Smooth muscle cell (in vitro differentiated cells): ENCODE measurements at regions not wholly inside any gene's neighbourhood (a gene's known extent, or its start where the extent isn't known, plus 50 kb on each side); places are given as distances from the start of the nearest gene placed in this dataset.
A peak's percentile ranks its signal among the peaks of the same experiment; 100 is the strongest.

Experiments
- DNase-seq: peaks from one replicate; lab custom pipeline; 2025; ENCODE audit not compliant: unreplicated experiment; lab: John Stamatoyannopoulos, UW
- H2AFZ ChIP-seq: fragments of 200-600 bp; sonication (generic); 2 replicates; pipeline ENCODE4 v1.6.0; 2016; ENCODE audit warnings: antibody characterized with exemption, low read depth, mild to moderate bottlenecking
- H3F3A ChIP-seq: fragments of 200-600 bp; sonication (generic); 2 replicates; pipeline ENCODE4 v1.6.0; 2017; ENCODE audit warnings: antibody characterized with exemption, low read depth
- H3K27ac ChIP-seq: fragments of 200-600 bp; sonication (generic); 2 replicates; pipeline ENCODE4 v1.5.1; 2016; ENCODE audit warnings: low read depth, mild to moderate bottlenecking
- H3K27me3 ChIP-seq: fragments of 200-600 bp; sonication (generic); 2 replicates; pipeline ENCODE4 v1.6.1; 2016; ENCODE audit warnings: low read depth, mild to moderate bottlenecking
- H3K36me3 ChIP-seq: fragments of 200-600 bp; sonication (generic); 2 replicates; pipeline ENCODE4 v1.5.1; 2016; ENCODE audit warnings: low read depth
- H3K4me1 ChIP-seq: fragments of 200-600 bp; sonication (generic); 2 replicates; pipeline ENCODE4 v1.5.1; 2016; ENCODE audit warnings: low read depth
- H3K4me2 ChIP-seq: fragments of 200-600 bp; sonication (generic); 2 replicates; pipeline ENCODE4 v1.6.0; 2016; ENCODE audit warnings: mild to moderate bottlenecking
- H3K4me3 ChIP-seq: fragments of 200-600 bp; sonication (generic); 2 replicates; pipeline ENCODE4 v1.5.1; 2016; ENCODE audit warnings: mild to moderate bottlenecking
- H3K79me2 ChIP-seq: fragments of 200-600 bp; sonication (generic); 2 replicates; pipeline ENCODE4 v1.6.0; 2016; ENCODE audit warnings: low read depth, mild to moderate bottlenecking
- H3K9ac ChIP-seq: fragments of 200-600 bp; sonication (generic); 2 replicates; pipeline ENCODE4 v1.6.0; 2016; ENCODE audit warnings: low read depth
- H3K9me3 ChIP-seq: fragments of 200-600 bp; sonication (generic); replicated peaks from 2 replicates; pipeline ENCODE4 v1.5.1; 2016; ENCODE audit warnings: low read depth
- H4K20me1 ChIP-seq: fragments of 200-600 bp; sonication (generic); 2 replicates; pipeline ENCODE4 v1.6.0; 2016; ENCODE audit warnings: low read depth
- WGBS: methylation state at CpG from one replicate; pipeline ENCODE4 v1.1.7; 2016; ENCODE audit warnings: low lambda C conversion rate; 5-methylcytosine and 5-hydroxymethylcytosine counted together
- TF ChIP-seq, protein P1 (sequence below): fragments of 200-600 bp; sonication (generic); IDR thresholded peaks from 2 replicates; pipeline ENCODE4 v1.5.1; 2017; ENCODE audit warnings: borderline replicate concordance, mild to moderate bottlenecking, antibody characterized with exemption; ENCODE audit not compliant: insufficient read depth, poor library complexity, severe bottlenecking

DNA sequence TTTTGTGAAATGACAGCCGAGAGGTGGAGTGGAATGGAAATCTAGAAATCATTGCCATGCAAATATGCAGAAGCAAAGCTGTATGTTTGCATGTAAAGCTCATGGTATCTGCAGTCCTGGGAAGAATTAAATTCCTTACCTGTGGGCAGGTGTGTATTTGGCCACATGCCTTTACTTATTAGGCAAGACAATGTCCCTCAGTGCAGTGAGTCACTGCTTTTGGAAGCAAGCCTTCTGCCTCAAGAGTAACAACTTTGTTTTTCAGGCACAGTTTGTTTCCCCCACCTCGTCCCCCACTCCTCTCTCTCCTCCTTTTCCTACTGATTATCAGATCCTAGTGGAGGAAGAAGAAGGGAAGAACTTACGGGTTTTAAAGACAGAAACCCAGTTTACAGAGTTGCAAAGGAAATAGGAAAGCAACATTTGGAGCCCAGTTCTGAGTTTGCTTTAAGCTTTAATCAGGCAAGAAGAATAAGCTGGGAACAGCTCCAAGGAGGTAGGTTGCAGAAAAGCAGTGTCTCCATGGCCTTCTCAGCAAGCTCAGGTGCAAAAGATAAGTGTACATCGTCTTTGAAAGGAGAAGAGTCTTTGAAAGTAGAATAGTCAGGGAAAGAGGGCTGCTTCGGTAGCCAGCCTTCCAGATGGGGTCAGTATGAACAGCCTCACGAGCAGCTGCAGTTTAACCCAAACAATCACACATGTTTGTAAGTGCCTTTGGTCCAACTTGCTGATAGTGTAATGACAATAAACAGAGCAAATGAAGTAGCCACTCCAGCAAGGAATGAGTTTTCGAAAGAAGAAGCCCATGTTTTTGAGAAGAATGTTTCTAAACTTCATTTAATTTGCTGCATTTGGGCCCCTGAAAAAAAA lies 190.1 kb downstream of the KLF5 start:
- Histone ChIP-seq H3K36me3 (no peaks in the 10 kb centered on the region), H3F3A (peaks cover 11% of the 10 kb centered on the region), H3K4me3 (no peak overlapping the region), H3K4me2 (peak overlapping the region; percentile 63), H3K79me2 (no peaks in the 10 kb centered on the region), H3K27me3 (no peaks in the 10 kb centered on the region), H3K4me1 (peaks cover 23% of the 10 kb centered on the region), H3K9ac (no peak overlapping the region), H2AFZ (peak overlapping the region; percentile 44), H3K9me3 (no peaks in the 10 kb centered on the region), H4K20me1 (no peaks in the 10 kb centered on the region), H3K27ac (peak overlapping the region; percentile 37)
- 25% methylated on average over 7 of the region's 7 CpGs for WGBS
- TF ChIP-seq, protein P1, sequence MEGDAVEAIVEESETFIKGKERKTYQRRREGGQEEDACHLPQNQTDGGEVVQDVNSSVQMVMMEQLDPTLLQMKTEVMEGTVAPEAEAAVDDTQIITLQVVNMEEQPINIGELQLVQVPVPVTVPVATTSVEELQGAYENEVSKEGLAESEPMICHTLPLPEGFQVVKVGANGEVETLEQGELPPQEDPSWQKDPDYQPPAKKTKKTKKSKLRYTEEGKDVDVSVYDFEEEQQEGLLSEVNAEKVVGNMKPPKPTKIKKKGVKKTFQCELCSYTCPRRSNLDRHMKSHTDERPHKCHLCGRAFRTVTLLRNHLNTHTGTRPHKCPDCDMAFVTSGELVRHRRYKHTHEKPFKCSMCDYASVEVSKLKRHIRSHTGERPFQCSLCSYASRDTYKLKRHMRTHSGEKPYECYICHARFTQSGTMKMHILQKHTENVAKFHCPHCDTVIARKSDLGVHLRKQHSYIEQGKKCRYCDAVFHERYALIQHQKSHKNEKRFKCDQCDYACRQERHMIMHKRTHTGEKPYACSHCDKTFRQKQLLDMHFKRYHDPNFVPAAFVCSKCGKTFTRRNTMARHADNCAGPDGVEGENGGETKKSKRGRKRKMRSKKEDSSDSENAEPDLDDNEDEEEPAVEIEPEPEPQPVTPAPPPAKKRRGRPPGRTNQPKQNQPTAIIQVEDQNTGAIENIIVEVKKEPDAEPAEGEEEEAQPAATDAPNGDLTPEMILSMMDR: no peak
- no peak for DNase-seq

DNA sequence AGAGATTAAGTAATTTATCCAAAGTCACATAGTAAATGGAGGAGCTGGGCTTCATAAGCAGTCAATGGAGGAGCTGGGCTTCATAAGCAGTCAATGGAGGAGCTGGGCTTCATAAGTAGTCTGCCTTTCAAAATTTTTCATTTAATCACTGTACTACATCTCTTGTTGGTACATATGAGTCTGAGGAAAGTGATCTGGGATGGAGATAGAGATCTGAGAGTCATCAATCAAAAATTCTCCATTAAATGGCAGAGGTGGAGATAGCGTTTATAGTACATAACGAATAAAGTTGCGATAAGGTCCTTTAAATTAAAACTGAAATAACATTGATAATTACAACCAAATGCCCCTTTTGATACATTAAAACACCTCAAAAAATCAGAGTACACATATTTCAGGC lies 189.3 kb downstream of the KLF5 start:
- no peak for DNase-seq
- Histone ChIP-seq H3K4me2 (no peak overlapping the region), H3F3A (peaks cover 11% of the 10 kb centered on the region), H3K9me3 (no peaks in the 10 kb centered on the region), H3K27me3 (no peaks in the 10 kb centered on the region), H3K27ac (no peak overlapping the region), H3K4me1 (peaks cover 23% of the 10 kb centered on the region), H2AFZ (no peak overlapping the region), H4K20me1 (no peaks in the 10 kb centered on the region), H3K9ac (no peak overlapping the region), H3K79me2 (no peaks in the 10 kb centered on the region), H3K4me3 (no peak overlapping the region), H3K36me3 (no peaks in the 10 kb centered on the region)
- TF ChIP-seq, protein P1: no peak
- WGBS: 96% methylated on average over 3 of the region's 3 CpGs

DNA sequence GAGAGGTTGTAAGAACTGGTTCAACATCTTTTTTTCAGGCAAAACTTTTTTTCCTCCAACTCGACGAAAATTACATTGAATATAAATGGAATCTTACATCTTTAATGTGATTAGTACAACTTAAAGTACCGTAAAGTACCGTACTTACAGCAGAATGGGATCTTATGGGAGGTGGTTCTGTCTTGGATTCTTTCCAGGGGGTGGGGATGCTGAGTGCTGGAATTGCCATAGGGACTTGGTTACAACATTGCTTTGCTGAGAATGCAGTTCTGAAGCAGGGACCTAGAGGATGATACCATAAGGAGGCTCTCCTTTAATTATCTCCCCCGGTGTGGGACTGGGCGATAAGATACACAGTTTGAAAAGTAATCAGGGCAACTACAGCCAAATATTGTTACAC lies 186.4 kb downstream of the KLF5 start:
- WGBS: 93% methylated on average over 6 of the region's 6 CpGs

More for the DNA sequence above, 186.4 kb downstream of the KLF5 start:
- Histone ChIP-seq H3K27me3 (no peaks in the 10 kb centered on the region), H4K20me1 (no peaks in the 10 kb centered on the region), H3K79me2 (no peaks in the 10 kb centered on the region), H2AFZ (no peak overlapping the region), H3K9ac (no peak overlapping the region), H3K4me3 (no peak overlapping the region), H3K36me3 (no peaks in the 10 kb centered on the region), H3K4me1 (peaks cover 8% of the 10 kb centered on the region), H3K27ac (no peak overlapping the region), H3F3A (peaks cover 10% of the 10 kb centered on the region), H3K4me2 (no peak overlapping the region), H3K9me3 (no peaks in the 10 kb centered on the region)
- TF ChIP-seq, protein P1: no peak
- no peak for DNase-seq
